Panc1 (cell line): ENCODE measurements at regions not wholly inside any gene's neighbourhood (a gene's known extent, or its start where the extent isn't known, plus 50 kb on each side); places are given as distances from the start of the nearest gene placed in this dataset.

Source experiments
- ATAC-seq: fragments of 200-7000 bp; cut with Tn5 transposase; 2 replicates; pipeline ENCODE4 v1.9.1; 2020; ENCODE audit warnings: mild to moderate bottlenecking, moderate library complexity
- BruUV-seq: library from RNA; stranded (reverse); fragments of 400-500 nt; replicated peaks from 2 replicates; lab custom pipeline; 2021; lab: Mats Ljungman, UMichigan
- CTCF ChIA-PET: fragments of 300-600 bp; sonication (Branson Sonifier 250); formaldehyde crosslinking; loops from one replicate; lab custom pipeline; 2022; ENCODE audit warnings: antibody characterized with exemption; lab: Charles Lee
- POLR2A ChIA-PET: fragments of 300-600 bp; sonication (Branson Sonifier 250); formaldehyde crosslinking; loops from one replicate; lab custom pipeline; 2022; ENCODE audit warnings: antibody characterized with exemption; lab: Charles Lee
- DNase-seq: peaks from one replicate; pipeline ENCODE4 v3.0.0-alpha.2; 2010; ENCODE audit warnings: low read depth, low spot score
- H3K27ac ChIP-seq: 2 replicates; pipeline ENCODE4 v1.5.1; 2011; ENCODE audit warnings: mild to moderate bottlenecking, low read length, inconsistent platforms
- H3K27me3 ChIP-seq: fragments of 200-500 bp; sonication (Bioruptor generic); 2 replicates; pipeline ENCODE4 v1.6.0; 2014; ENCODE audit warnings: low read length, inconsistent platforms; ENCODE audit not compliant: control insufficient read depth, insufficient read depth
- H3K36me3 ChIP-seq: fragments of 200-500 bp; sonication (Bioruptor generic); 2 replicates; pipeline ENCODE4 v1.5.1; 2014; ENCODE audit warnings: inconsistent platforms, mild to moderate bottlenecking, low read length, moderate library complexity; ENCODE audit not compliant: control insufficient read depth, insufficient read depth
- H3K4me1 ChIP-seq: 2 replicates; pipeline ENCODE4 v1.5.1; 2011; ENCODE audit warnings: inconsistent platforms, mild to moderate bottlenecking, low read length, moderate library complexity; ENCODE audit not compliant: control insufficient read depth, insufficient read depth
- H3K4me3 ChIP-seq, 2 experiments: 2 replicates each; pipeline ENCODE4 v1.5.1; 2011 to 2012; ENCODE audit warnings: low read depth in 2 of 2, low read length in 2 of 2, mild to moderate bottlenecking in 2 of 2, inconsistent platforms in 1 of 2, moderate library complexity in 1 of 2
- H3K9me3 ChIP-seq: fragments of 200-500 bp; sonication (Bioruptor generic); 2 replicates; pipeline ENCODE4 v1.5.1; 2014; ENCODE audit warnings: low read depth, mild to moderate bottlenecking, inconsistent platforms, low read length, moderate library complexity; ENCODE audit not compliant: control insufficient read depth, insufficient read depth
- POLR2AphosphoS5 ChIP-seq: IDR thresholded peaks from 2 replicates; pipeline ENCODE4 v1.6.1; 2012; ENCODE audit warnings: mild to moderate bottlenecking, low read depth, low read length, moderate library complexity
- SIN3A ChIP-seq: IDR thresholded peaks from 2 replicates; pipeline ENCODE4 v1.6.1; 2012; ENCODE audit warnings: low read depth, mild to moderate bottlenecking, low read length, moderate library complexity, borderline replicate concordance; ENCODE audit not compliant: insufficient read depth
- TCF7L2 ChIP-seq: IDR thresholded peaks from 2 replicates; pipeline ENCODE4 v1.6.1; 2011; ENCODE audit warnings: mild to moderate bottlenecking, low read depth, low read length, inconsistent platforms
- in situ Hi-C: cut with HindIII; loops from 2 replicates; pipeline ENCODE4 v1.10.0; 2016; ENCODE audit warnings: low sequenced_read_pairs, low pct_unique_long_range_greater_than_20kb
- intact Hi-C: fragments of 100-400 bp; cut with micrococcal nuclease; formaldehyde crosslinking; loops from one replicate; pipeline ENCODE4 v1.10.0; 2022; ENCODE audit not compliant: unreplicated experiment
- TF ChIP-seq, protein P1 (sequence below): fragments of 450-650 bp; IDR thresholded peaks from 2 replicates; pipeline ENCODE4 v1.5.1; 2017; ENCODE audit warnings: mild to moderate bottlenecking
- TF ChIP-seq, protein P2 (sequence below), 2 experiments: IDR thresholded peaks; 2 replicates each; pipeline ENCODE4 v1.6.1; 2011 to 2012; ENCODE audit warnings: low read depth in 2 of 2, control low read depth in 1 of 2, low read length in 1 of 2, mild to moderate bottlenecking in 1 of 2, moderate library complexity in 1 of 2; ENCODE audit not compliant: insufficient read depth in 1 of 2

GRCh38 chr2:155141418-155141817 lies 442.9 kb downstream of the KCNJ3 start:
- no peak overlapping the region for H3K27ac ChIP-seq
- no TSS peak for BruUV-seq
- POLR2A ChIA-PET = no interaction called here
- no peaks in the 10 kb centered on the region for H3K9me3 ChIP-seq
- DNase-seq = no peak
- in situ Hi-C loops (no loop called here), intact Hi-C loops (no loop called here)
- TF ChIP-seq, protein P1, sequence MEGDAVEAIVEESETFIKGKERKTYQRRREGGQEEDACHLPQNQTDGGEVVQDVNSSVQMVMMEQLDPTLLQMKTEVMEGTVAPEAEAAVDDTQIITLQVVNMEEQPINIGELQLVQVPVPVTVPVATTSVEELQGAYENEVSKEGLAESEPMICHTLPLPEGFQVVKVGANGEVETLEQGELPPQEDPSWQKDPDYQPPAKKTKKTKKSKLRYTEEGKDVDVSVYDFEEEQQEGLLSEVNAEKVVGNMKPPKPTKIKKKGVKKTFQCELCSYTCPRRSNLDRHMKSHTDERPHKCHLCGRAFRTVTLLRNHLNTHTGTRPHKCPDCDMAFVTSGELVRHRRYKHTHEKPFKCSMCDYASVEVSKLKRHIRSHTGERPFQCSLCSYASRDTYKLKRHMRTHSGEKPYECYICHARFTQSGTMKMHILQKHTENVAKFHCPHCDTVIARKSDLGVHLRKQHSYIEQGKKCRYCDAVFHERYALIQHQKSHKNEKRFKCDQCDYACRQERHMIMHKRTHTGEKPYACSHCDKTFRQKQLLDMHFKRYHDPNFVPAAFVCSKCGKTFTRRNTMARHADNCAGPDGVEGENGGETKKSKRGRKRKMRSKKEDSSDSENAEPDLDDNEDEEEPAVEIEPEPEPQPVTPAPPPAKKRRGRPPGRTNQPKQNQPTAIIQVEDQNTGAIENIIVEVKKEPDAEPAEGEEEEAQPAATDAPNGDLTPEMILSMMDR = no peak
- TF ChIP-seq POLR2AphosphoS5 (no peak), SIN3A (no peak), TCF7L2 (no peak)
- TF ChIP-seq, protein P2, sequence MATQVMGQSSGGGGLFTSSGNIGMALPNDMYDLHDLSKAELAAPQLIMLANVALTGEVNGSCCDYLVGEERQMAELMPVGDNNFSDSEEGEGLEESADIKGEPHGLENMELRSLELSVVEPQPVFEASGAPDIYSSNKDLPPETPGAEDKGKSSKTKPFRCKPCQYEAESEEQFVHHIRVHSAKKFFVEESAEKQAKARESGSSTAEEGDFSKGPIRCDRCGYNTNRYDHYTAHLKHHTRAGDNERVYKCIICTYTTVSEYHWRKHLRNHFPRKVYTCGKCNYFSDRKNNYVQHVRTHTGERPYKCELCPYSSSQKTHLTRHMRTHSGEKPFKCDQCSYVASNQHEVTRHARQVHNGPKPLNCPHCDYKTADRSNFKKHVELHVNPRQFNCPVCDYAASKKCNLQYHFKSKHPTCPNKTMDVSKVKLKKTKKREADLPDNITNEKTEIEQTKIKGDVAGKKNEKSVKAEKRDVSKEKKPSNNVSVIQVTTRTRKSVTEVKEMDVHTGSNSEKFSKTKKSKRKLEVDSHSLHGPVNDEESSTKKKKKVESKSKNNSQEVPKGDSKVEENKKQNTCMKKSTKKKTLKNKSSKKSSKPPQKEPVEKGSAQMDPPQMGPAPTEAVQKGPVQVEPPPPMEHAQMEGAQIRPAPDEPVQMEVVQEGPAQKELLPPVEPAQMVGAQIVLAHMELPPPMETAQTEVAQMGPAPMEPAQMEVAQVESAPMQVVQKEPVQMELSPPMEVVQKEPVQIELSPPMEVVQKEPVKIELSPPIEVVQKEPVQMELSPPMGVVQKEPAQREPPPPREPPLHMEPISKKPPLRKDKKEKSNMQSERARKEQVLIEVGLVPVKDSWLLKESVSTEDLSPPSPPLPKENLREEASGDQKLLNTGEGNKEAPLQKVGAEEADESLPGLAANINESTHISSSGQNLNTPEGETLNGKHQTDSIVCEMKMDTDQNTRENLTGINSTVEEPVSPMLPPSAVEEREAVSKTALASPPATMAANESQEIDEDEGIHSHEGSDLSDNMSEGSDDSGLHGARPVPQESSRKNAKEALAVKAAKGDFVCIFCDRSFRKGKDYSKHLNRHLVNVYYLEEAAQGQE (IDR thresholded peaks at IDR 0.05; ENCODE audit: insufficient read depth in 1 of 2, low read depth in 2 of 2, low read length in 1 of 2) = no peak
- no peaks in the 10 kb centered on the region for H3K27me3 ChIP-seq
- no peak for ATAC-seq
- CTCF ChIA-PET = no interaction called here
- H3K4me3 ChIP-seq = no peak overlapping the region
- no peaks in the 10 kb centered on the region for H3K4me1 ChIP-seq
- no peaks in the 10 kb centered on the region for H3K36me3 ChIP-seq

GRCh38 chr2:155125585-155126230 lies 427.2 kb downstream of the KCNJ3 start:
- H3K4me3 ChIP-seq = no peak overlapping the region
- CTCF ChIA-PET = no interaction called here
- POLR2A ChIA-PET = no interaction called here
- intact Hi-C loops = no loop called here
- BruUV-seq = no TSS peak
- TF ChIP-seq POLR2AphosphoS5 (no peak), SIN3A (no peak), TCF7L2 (no peak)
- TF ChIP-seq, protein P2 (IDR thresholded peaks at IDR 0.05; ENCODE audit: insufficient read depth in 1 of 2, low read depth in 2 of 2, low read length in 1 of 2) = no peak
- TF ChIP-seq, protein P1 = no peak
- no peaks in the 10 kb centered on the region for H3K36me3 ChIP-seq
- H3K4me1 ChIP-seq = no peaks in the 10 kb centered on the region
- no peaks in the 10 kb centered on the region for H3K9me3 ChIP-seq
- DNase-seq (no peak), ATAC-seq (no peak)
- no peaks in the 10 kb centered on the region for H3K27me3 ChIP-seq
- H3K27ac ChIP-seq = no peak overlapping the region
- in situ Hi-C loops = no loop called here
